GM10266 (cell line): ENCODE measurements at regions not wholly inside any gene's neighbourhood (a gene's known extent, or its start where the extent isn't known, plus 50 kb on each side); places are given as distances from the start of the nearest gene placed in this dataset.

Experiments
- DNase-seq: peaks from one replicate; pipeline ENCODE4 v3.0.0; 2012; ENCODE audit errors: extremely low spot score
- TF ChIP-seq, protein P1 (sequence below): IDR thresholded peaks from 2 replicates; pipeline ENCODE4 v1.5.1; 2012; ENCODE audit warnings: mild to moderate bottlenecking, low read depth; ENCODE audit not compliant: control insufficient read depth, insufficient read depth; ENCODE audit errors: missing control alignments

DNA sequence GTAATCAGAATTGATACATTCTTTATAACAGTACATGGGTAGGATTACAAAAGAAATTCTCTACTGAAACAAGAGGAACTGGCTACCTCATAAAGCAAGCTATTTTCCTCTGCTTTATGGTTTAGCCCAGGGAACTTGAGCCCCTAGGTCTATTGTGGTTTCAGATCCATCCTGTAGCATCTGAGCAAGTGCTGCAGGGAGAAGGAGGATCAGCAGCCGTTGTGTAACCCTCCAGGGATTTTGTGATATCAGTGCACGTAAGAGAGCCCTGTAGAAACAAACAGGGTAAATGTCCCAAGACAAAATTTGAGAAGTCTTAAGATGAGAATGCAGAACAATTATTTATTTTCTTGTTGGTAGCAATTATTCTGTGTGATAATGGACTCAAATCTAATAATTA lies 165.2 kb upstream of the DEFB112 start:
- no peak for DNase-seq
- TF ChIP-seq, protein P1, sequence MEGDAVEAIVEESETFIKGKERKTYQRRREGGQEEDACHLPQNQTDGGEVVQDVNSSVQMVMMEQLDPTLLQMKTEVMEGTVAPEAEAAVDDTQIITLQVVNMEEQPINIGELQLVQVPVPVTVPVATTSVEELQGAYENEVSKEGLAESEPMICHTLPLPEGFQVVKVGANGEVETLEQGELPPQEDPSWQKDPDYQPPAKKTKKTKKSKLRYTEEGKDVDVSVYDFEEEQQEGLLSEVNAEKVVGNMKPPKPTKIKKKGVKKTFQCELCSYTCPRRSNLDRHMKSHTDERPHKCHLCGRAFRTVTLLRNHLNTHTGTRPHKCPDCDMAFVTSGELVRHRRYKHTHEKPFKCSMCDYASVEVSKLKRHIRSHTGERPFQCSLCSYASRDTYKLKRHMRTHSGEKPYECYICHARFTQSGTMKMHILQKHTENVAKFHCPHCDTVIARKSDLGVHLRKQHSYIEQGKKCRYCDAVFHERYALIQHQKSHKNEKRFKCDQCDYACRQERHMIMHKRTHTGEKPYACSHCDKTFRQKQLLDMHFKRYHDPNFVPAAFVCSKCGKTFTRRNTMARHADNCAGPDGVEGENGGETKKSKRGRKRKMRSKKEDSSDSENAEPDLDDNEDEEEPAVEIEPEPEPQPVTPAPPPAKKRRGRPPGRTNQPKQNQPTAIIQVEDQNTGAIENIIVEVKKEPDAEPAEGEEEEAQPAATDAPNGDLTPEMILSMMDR, result no peak

DNA sequence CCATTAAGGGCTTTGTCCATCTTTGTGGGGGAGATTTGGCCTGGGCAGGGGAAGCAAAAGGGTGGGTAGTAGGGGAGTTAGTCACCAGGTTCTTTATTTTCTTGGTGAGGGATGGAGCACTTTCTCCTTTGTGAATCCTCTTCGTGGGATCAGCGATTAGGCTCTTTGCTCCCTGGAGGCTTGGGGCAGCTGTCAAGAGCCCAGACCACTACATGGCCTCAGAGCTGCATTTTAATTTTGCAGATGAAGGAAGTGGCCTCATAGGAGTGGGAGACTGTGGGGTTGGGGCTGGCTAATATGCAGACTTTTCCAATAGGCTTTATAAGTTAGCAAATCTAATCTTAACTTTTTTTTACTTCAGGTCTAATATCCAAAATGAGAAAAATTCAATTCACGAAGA lies 168.1 kb upstream of the DEFB112 start:
- TF ChIP-seq, protein P1, result no peak
- no peak for DNase-seq

- TF ChIP-seq, protein P1, result no peak
- DNase-seq, result no peak
Observed at GRCh38 chr6:50236164-50236563, 186.4 kb upstream of the DEFB112 start.

DNA sequence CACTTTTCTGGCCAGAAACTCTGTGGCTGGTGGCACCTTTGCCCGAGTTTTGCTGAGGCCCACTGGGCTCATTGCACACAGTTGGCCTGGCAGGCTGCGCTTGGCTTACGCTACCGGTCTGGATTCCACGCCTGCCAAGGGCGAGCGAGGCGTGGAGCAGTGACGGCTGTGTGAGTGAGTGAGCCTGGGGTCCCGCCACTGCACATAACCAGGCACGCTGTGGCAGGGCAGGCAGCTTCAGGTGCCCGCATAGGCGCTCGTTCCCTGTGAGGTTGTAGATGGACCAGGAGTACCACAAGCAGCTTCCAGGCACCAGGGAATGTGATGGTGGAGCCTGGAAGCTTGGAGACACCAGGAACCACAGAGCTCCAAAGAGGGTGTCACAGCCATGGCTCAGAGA lies 190.1 kb upstream of the DEFB112 start:
- TF ChIP-seq, protein P1, result no peak
- DNase-seq, result no peak

GRCh38 chr6:50240986-50241385 lies 191.3 kb upstream of the DEFB112 start:
- DNase-seq, result no peak
- TF ChIP-seq, protein P1, result no peak

DNA sequence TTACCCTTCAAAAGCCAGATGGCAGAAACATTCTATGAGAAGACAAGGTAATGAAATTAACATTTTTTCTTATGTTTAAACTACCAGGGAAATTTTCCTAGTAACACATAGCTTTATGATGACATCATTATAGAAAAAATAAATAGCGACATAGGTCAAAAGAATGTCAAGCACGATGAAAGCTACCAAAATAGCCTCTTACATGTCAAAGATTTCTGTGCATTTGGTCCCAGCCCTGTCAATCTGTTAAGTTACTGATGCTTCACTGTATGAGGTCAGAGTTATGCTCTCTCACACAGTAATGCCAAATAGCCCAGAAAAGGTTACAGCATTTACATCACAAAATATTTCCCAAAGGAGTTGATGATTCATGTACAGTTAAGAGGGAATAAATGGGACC lies 199.8 kb upstream of the DEFB112 start:
- no peak for DNase-seq
- TF ChIP-seq, protein P1, result no peak

DNA sequence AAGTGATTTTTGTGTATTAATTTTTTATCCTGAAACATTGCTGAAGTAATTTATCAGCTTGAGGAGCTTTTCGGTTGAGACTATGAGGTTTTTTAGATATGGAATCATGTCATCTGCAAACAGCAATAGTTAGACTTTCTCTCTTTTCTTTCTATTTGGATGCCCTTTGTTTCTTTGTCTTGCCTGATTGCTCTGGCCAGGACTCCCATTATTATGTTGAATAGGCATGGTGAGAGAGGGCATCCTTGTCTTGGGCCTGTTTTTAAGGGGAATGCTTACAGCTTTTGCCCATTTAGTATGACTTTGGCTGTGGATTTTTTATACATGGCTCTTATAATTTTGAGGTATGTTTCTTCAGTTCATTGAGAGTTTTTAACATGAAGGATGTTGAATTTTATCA lies 207.6 kb upstream of the DEFB112 start:
- TF ChIP-seq, protein P1, result no peak

More for the DNA sequence above, 207.6 kb upstream of the DEFB112 start:
- no peak for DNase-seq
